ENCODE measurements at regions not wholly inside any gene's neighbourhood (a gene's known extent, or its start where the extent isn't known, plus 50 kb on each side); places are given as distances from the start of the nearest gene placed in this dataset.

GRCh38 chr9:28215536-28216299, 642.4 kb upstream of the C9orf72 start:
- no peak for FAIRE-seq

DNA sequence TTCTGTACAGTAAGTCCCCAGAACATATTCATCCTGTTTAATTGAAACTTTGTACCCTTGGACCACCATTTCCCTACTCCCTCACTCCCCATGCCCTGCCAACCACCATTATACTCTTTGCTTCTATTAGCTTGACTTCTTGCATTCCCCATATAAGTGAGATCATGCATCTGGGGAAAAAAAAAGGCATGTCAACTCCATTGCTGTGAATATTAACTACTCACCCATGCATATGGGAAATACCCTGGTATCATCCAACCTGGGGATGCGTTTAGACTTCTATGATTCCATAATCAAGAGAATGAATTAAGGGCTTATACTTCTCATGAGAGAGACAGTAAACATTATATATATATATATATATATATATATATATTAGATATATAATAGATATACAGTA, 659.4 kb upstream of the C9orf72 start:
- FAIRE-seq: no peak

- FAIRE-seq: no peak
Observed at GRCh38 chr9:28234133-28234893, 661.0 kb upstream of the C9orf72 start.

DNA sequence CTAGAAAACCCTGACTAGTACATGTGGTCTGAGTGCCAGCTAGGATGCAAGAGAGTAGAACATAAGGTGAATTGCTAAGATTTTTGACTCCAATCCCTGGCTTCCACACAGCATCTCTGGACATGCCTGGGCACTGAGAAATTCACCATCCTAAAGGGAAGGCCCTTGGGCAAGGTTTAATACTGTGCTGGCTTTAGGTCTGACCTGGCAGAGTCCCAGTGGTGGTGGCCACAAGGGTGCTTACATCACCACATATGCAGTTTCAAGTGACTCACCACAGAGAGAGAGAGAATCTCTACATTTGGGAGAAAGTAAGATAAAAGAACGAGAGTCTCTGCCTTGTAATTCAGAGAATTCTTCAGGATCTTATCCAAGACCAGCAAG, 661.6 kb upstream of the C9orf72 start:
- FAIRE-seq: no peak

DNA sequence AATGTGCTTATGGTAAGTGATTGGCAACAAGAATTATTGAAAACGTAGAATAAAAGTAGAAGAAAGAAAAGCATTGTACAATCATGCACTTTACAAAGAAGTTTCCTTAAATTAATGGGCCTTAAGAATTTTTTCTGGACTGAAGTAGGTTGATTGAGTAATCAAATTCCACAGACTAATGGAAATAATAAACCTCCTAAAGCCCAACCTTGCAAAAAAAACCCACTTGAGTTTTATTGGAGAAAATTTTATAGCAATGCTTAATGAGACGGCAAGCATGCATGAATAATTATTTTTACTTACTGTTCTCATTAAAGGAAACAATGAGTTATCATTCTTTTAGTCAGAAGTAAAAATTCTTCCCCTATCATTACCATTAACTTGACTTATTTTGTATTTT, 676.1 kb upstream of the C9orf72 start:
- FAIRE-seq: peak; percentile 86

GRCh38 chr9:28255174-28255573, 681.9 kb upstream of the C9orf72 start:
- no peak for FAIRE-seq

DNA sequence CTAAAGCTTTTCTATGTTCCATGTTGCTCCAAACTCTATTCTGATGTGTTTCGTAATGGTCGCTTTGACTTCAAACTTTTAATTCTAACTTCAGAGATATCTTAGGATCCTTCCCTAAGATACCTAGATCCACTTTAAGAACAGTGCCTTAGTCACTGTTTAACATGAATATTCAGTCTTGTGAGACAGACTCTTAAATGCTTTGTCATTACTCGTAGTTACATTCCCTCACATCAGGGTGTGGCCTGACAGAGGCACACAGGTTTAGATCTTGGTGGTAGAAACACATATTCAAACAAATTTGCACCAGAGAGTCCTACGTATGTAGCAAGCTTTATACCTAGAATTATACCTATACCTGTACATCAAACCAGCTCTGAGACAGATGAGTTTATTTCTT, 687.0 kb upstream of the C9orf72 start:
- no peak for FAIRE-seq

DNA sequence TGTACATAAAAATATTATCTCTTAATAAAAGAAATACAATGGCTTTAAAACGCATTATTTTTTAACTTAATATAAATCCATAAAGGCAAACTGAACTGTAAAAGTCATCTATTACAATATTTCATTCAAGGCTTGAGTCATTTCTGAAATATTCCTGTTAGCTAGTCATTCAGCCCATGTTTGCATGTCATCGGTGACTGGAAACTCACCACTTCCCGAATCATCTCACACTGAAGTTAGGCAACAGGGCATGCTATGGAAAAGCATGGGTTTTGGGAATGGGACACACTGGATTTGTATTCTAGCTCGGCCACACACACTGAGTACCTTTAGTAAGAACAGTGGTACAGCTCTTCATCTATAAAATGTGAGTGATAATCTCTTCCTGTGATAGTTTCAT, 691.1 kb upstream of the C9orf72 start:
- FAIRE-seq: no peak

DNA sequence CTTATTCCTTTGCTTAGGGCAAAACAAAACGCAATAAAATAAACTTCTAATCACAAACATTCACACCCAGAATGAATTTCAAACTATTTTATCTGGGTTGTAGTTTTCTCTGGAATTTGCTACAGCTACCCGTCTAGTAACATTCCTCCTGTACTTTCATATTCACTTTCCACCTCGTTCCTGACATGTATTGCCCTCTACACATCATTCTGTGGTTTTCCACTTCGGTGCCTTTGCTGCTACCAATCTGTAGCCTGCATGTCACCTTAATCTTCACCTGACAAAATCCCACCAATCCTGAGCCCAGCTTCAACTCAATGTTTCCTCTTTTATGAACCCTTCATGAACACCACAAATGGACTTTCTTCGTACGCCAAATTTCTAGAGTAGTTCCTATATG, 694.1 kb upstream of the C9orf72 start:
- no peak for FAIRE-seq

DNA sequence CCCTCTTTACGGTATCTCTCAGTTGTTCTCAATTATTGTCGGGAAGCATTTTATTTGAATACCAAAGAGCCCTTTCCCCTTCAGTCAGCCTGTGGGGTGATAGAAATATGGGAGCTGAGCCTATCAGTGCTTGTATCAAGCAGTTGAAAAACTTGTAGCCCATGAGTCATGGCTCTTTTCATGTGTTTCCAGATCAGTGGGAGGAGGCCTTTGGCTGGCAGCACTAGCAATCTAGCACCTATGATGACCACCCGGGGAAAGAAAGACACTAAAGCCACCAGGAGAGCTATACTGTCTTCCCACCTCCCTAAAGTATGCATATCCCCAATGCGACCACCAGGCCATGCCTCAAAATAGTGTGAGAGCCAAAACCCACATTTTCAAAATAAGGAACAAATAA, 696.9 kb upstream of the C9orf72 start:
- FAIRE-seq: no peak

GRCh38 chr9:28272127-28272526, 698.8 kb upstream of the C9orf72 start:
- no peak for FAIRE-seq

DNA sequence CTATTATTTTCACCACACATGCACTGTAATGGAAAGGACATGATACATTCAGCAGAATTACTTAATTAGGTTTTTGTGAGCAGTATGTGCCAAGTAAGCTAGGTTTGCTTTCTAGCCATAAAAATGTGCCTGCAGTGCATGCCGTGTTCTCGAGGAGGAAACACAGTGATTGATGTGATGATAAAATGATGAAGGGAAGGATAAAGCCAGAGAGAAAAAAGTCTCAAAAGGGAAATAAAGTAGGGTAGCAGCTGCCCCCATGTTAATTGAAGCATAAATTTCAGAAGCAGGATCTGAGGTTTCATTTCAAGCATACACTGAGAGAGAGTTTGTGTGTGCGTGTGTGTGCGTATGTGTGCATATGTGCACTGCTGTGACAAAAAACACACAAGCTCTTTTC, 714.2 kb upstream of the C9orf72 start:
- FAIRE-seq: no peak

- FAIRE-seq: no peak
Observed at GRCh38 chr9:28289746-28290145, 716.5 kb upstream of the C9orf72 start.

- FAIRE-seq: no peak
Observed at GRCh38 chr9:28293369-28294090, 720.2 kb upstream of the C9orf72 start.

GRCh38 chr9:28301281-28301680, 728.0 kb upstream of the C9orf72 start:
- no peak for FAIRE-seq

GRCh38 chr9:28317745-28318144, 744.5 kb upstream of the C9orf72 start:
- FAIRE-seq: no peak

- FAIRE-seq: no peak
Observed at GRCh38 chr9:28318515-28318914, 745.2 kb upstream of the C9orf72 start.

GRCh38 chr9:28319981-28320380, 746.7 kb upstream of the C9orf72 start:
- no peak for FAIRE-seq

DNA sequence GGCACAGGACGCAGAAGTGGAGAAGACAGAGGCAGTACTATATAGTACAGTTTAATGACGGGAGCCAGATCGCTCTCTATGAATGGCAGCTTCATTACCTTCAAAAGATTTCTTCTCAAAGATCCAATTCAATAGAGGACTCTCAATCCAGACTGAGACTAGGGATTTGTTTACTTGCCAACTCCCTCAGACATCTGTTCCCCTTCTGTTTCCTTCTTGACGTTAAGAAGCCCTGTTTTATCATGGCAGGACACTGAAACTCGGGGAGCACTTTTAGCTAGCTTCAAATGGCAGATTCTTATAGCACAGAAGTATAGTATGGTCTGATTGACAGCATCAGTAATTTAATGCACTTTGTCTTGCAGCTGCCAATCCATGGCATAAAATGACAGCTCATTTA, 747.3 kb upstream of the C9orf72 start:
- FAIRE-seq: no peak

DNA sequence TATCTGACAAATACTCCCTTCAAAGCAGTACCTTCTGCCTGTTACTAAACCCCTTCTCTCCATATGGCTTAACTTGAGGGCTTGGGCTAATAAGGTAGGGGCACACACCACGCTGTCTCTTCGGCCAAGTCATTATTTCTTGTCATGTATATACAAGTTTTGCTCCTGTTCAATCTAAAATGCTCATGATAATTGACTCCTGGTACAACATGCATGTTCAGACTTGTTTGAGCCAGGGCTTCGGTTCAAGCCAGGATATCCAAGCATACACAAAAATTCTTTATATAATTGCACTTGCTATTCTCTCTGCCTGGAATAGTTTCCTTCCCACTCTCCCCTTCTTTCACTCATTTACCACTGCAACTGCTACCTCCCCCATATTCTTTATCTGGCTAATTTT, 756.0 kb upstream of the C9orf72 start:
- FAIRE-seq: no peak

- no peak for FAIRE-seq
Observed at GRCh38 chr9:28332648-28333047, 759.4 kb upstream of the C9orf72 start.

DNA sequence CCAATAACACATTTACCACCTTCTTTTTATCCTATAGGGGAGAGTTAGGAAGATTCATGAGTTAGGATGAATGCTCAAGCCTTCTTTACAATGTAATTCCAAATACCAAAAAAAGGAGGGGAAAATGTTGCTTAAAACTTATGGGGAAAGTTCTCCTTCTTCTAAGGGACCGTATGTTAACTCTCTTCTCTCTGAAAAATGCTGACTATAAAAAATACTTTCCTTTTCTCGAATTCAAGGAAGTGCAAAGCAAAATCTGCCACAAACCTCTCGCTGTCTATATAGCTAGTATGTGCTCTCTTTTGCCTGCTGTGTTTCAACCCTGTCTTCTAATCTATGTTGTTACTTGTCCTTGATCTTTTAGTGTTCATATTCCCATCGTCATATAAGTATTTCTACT, 768.6 kb upstream of the C9orf72 start:
- no peak for FAIRE-seq

GRCh38 chr9:28342815-28343338, 769.6 kb upstream of the C9orf72 start:
- no peak for FAIRE-seq

DNA sequence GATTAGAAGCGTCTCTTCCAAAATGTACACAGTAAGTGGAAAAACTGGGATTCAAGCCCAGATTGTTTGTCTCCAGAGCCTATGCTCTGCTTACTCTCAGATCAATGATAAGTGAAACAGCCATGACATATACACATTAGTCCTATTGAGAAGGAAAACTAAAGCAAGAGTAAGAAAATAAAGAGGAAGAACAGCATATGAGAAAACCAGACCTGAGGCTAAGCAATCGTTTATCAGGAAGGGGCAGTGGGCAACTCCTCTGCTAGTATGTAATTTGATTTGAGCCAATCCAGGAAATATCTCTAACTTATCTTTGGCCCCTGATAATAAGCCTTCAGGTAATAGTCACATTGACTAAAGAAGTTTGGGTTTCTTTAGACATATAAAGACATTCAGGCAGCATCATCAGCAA, 789.9 kb upstream of the C9orf72 start:
- no peak for FAIRE-seq
